PC-9 (cell line): ENCODE measurements at regions not wholly inside any gene's neighbourhood (a gene's known extent, or its start where the extent isn't known, plus 50 kb on each side); places are given as distances from the start of the nearest gene placed in this dataset.

Experiments used
- BruUV-seq: library from RNA; stranded (reverse); fragments of 400-500 nt; replicated peaks from 2 replicates; lab custom pipeline; 2021; lab: Mats Ljungman, UMichigan
- CTCF ChIA-PET: fragments of 300-600 bp; sonication (Branson Sonifier 250); formaldehyde crosslinking; loops from one replicate; lab custom pipeline; 2022; ENCODE audit warnings: antibody characterized with exemption; lab: Charles Lee
- POLR2A ChIA-PET: fragments of 300-600 bp; sonication (Branson Sonifier 250); formaldehyde crosslinking; loops from one replicate; lab custom pipeline; 2022; ENCODE audit warnings: antibody characterized with exemption; ENCODE audit not compliant: unreplicated experiment; lab: Charles Lee
- DNase-seq, 2 experiments: peaks; one replicate each; pipeline versions ENCODE4 v3.0.0 to v3.0.0-alpha.2; 2015 to 2022; ENCODE audit warnings: mixed read lengths in 1 of 2
- H2AFZ ChIP-seq: fragments of 200-600 bp; sonication (generic); 2 replicates; pipeline ENCODE4 v1.8.1; 2017; ENCODE audit warnings: antibody characterized with exemption
- H3F3A ChIP-seq: fragments of 200-600 bp; sonication (generic); 2 replicates; pipeline ENCODE4 v1.8.1; 2017; ENCODE audit warnings: antibody characterized with exemption, mild to moderate bottlenecking, low read depth; ENCODE audit not compliant: insufficient read depth
- H3K27ac ChIP-seq: fragments of 200-600 bp; sonication (generic); 2 replicates; pipeline ENCODE4 v1.6.1; 2016; ENCODE audit warnings: mixed run types
- H3K27me3 ChIP-seq: fragments of 200-600 bp; sonication (generic); 2 replicates; pipeline ENCODE4 v1.6.1; 2016; ENCODE audit warnings: low read depth, mixed run types; ENCODE audit not compliant: insufficient read depth
- H3K36me3 ChIP-seq: fragments of 200-600 bp; sonication (generic); 2 replicates; pipeline ENCODE4 v1.6.1; 2016; ENCODE audit warnings: low read depth, mixed run types
- H3K4me1 ChIP-seq: fragments of 200-600 bp; sonication (generic); replicated peaks from 2 replicates; pipeline ENCODE4 v1.6.1; 2016; ENCODE audit warnings: mixed run types; ENCODE audit not compliant: insufficient read depth
- H3K4me2 ChIP-seq: fragments of 200-600 bp; sonication (generic); 2 replicates; pipeline ENCODE4 v1.6.1; 2017; ENCODE audit warnings: mixed run types
- H3K4me3 ChIP-seq: fragments of 200-600 bp; sonication (generic); 2 replicates; pipeline ENCODE4 v1.6.1; 2016; ENCODE audit warnings: mixed run types
- H3K79me2 ChIP-seq: fragments of 200-600 bp; sonication (generic); 2 replicates; pipeline ENCODE4 v1.6.1; 2017; ENCODE audit warnings: low read depth, mixed run types
- H3K9me2 ChIP-seq: fragments of 200-600 bp; sonication (generic); 2 replicates; pipeline ENCODE4 v1.8.1; 2017; ENCODE audit warnings: mild to moderate bottlenecking; ENCODE audit not compliant: insufficient read depth
- H3K9me3 ChIP-seq: fragments of 200-600 bp; sonication (generic); 2 replicates; pipeline ENCODE4 v1.8.1; 2016; ENCODE audit warnings: low read depth; ENCODE audit not compliant: insufficient read depth
- H4K20me1 ChIP-seq: fragments of 200-600 bp; sonication (generic); 2 replicates; pipeline ENCODE4 v1.8.1; 2017; ENCODE audit not compliant: insufficient read depth
- CTCF ChIP-seq: fragments of 200-600 bp; sonication (generic); conservative IDR thresholded peaks from 2 replicates; pipeline ENCODE4 v1.6.1; 2017; ENCODE audit warnings: mixed run types, antibody characterized with exemption, mild to moderate bottlenecking, moderate library complexity
- EZH2 ChIP-seq: fragments of 200-600 bp; sonication (generic); IDR thresholded peaks from 2 replicates; pipeline ENCODE4 v1.8.0; 2017; ENCODE audit warnings: antibody characterized with exemption, low read depth
- intact Hi-C: fragments of 100-400 bp; cut with micrococcal nuclease; formaldehyde crosslinking; loops from one replicate; pipeline ENCODE4 v1.10.0; 2022; ENCODE audit not compliant: unreplicated experiment

GRCh38 chr4:123934096-123934495, 537.5 kb downstream of the SPRY1 start:
- H3F3A ChIP-seq = no peaks in the 10 kb centered on the region
- ChIA-PET POLR2A (no interaction called here), CTCF (no interaction called here)
- no peaks in the 10 kb centered on the region for H3K27me3 ChIP-seq
- H4K20me1 ChIP-seq = no peaks in the 10 kb centered on the region
- H3K79me2 ChIP-seq = no peaks in the 10 kb centered on the region
- no peak for TF ChIP-seq CTCF
- no peak for TF ChIP-seq EZH2
- no peak overlapping the region for H2AFZ ChIP-seq
- intact Hi-C loops = no loop called here
- no peak for DNase-seq
- H3K27ac ChIP-seq = no peak overlapping the region
- no peak overlapping the region for H3K4me2 ChIP-seq
- BruUV-seq = no TSS peak
- H3K4me1 ChIP-seq = no peaks in the 10 kb centered on the region
- H3K4me3 ChIP-seq = no peak overlapping the region
- H3K36me3 ChIP-seq = no peaks in the 10 kb centered on the region
- no peaks in the 10 kb centered on the region for H3K9me3 ChIP-seq
- H3K9me2 ChIP-seq = no peaks in the 10 kb centered on the region

GRCh38 chr4:123936621-123937043, 540.0 kb downstream of the SPRY1 start:
- Histone ChIP-seq H3K4me2 (no peak overlapping the region), H4K20me1 (no peaks in the 10 kb centered on the region), H3K27me3 (no peaks in the 10 kb centered on the region), H3K79me2 (no peaks in the 10 kb centered on the region), H3K9me3 (no peaks in the 10 kb centered on the region), H3K9me2 (no peaks in the 10 kb centered on the region), H3K4me1 (no peaks in the 10 kb centered on the region), H3K4me3 (no peak overlapping the region), H3F3A (no peaks in the 10 kb centered on the region), H2AFZ (no peak overlapping the region), H3K27ac (no peak overlapping the region), H3K36me3 (no peaks in the 10 kb centered on the region)
- ChIA-PET POLR2A (no interaction called here), CTCF (no interaction called here)
- DNase-seq = no peak
- intact Hi-C loops = no loop called here
- BruUV-seq = no TSS peak
- TF ChIP-seq CTCF (no peak), EZH2 (no peak)

GRCh38 chr4:123937581-123937980, 541.0 kb downstream of the SPRY1 start:
- H3K79me2 ChIP-seq = no peaks in the 10 kb centered on the region
- no peaks in the 10 kb centered on the region for H4K20me1 ChIP-seq
- H3K4me3 ChIP-seq = no peak overlapping the region
- H3K9me2 ChIP-seq = no peaks in the 10 kb centered on the region
- TF ChIP-seq EZH2 (no peak), CTCF (no peak)
- no peak for DNase-seq
- no peak overlapping the region for H3K4me2 ChIP-seq
- no peaks in the 10 kb centered on the region for H3K27me3 ChIP-seq
- no peaks in the 10 kb centered on the region for H3F3A ChIP-seq
- no peaks in the 10 kb centered on the region for H3K4me1 ChIP-seq
- H2AFZ ChIP-seq = no peak overlapping the region
- no peaks in the 10 kb centered on the region for H3K36me3 ChIP-seq
- H3K27ac ChIP-seq = no peak overlapping the region
- intact Hi-C loops = no loop called here
- no TSS peak for BruUV-seq
- ChIA-PET POLR2A (interaction anchor here (0.6 kb wide), 1 partner anchor 9 kb away, joined by 7 read pairs; no protein-coding TSS in a partner anchor), CTCF (no interaction called here)
- no peaks in the 10 kb centered on the region for H3K9me3 ChIP-seq
